ENCODE measurements at regions not wholly inside any gene's neighbourhood (a gene's known extent, or its start where the extent isn't known, plus 50 kb on each side); places are given as distances from the start of the nearest gene placed in this dataset.

DNA sequence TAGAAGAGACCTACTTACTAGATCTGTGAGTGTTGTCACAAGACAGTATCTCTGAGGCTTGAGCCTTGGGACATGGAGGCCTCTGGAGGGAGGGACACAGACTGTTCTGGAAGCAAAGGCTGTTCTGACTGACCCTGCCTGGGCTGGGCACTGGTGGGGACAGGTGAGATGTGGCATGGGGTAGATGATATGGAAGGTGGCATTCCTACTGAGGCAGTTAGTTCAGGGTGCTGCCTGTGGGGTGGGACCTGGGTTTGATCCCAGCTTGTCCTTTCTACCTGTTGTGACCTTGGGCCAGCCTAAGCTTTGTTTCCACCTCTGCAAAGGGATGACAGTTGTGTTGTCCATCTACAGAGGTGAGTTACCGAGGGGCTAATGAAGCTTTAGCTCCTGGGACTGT, 140.2 kb downstream of the C9orf50 start:
- ChIA-PET CTCF (interaction anchor here (1.1 to 4.4 kb wide), 2 partner anchors 17 to 342 kb away, joined by 4 to 16 read pairs; no protein-coding TSS in a partner anchor), POLR2A (no interaction called here)
- Histone ChIP-seq H3K4me2 (ENCODE audit: insufficient read depth, low read length) (no peak overlapping the region), H3K4me3 (replicated peaks in 1 of 3; ENCODE audit: insufficient read depth in 1 of 3, low read depth in 1 of 3, low read length in 3 of 3) (no peak overlapping the region), H3K27me3 (ENCODE audit: control insufficient read depth in 2 of 2, insufficient read depth in 2 of 2, low read length in 2 of 2) (no peaks in the 10 kb centered on the region), H4K20me1 (replicated peaks; ENCODE audit: control insufficient read depth, extremely low read depth, insufficient read depth, low read length) (no peaks in the 10 kb centered on the region), H3K27ac (ENCODE audit: insufficient read depth, low read depth, low read length) (no peak overlapping the region), H3K79me2 (ENCODE audit: control insufficient read depth, insufficient read depth, low read length) (no peaks in the 10 kb centered on the region), H3K9ac (replicated peaks; ENCODE audit: extremely low read depth, insufficient read depth, low read length) (no peak overlapping the region), H2AFZ (ENCODE audit: low read depth, low read length) (no peak overlapping the region), H3K9me1 (replicated peaks; ENCODE audit: control insufficient read depth, extremely low read depth, insufficient read depth, low read length) (no peaks in the 10 kb centered on the region), H3K9me3 (replicated peaks; ENCODE audit: control insufficient read depth, insufficient read depth, low read length) (no peaks in the 10 kb centered on the region), H3K36me3 (ENCODE audit: control insufficient read depth in 2 of 2, extremely low read depth in 1 of 2, insufficient read depth in 2 of 2, low read length in 2 of 2) (no peaks in the 10 kb centered on the region), H3K4me1 (ENCODE audit: control insufficient read depth, extremely low read depth, insufficient read depth, low read length) (peaks cover 25% of the 10 kb centered on the region)
- FAIRE-seq: no peak
- intact Hi-C loops (cut with micrococcal nuclease) (no loop called here), dilution Hi-C loops (cut with MboI; ENCODE audit: extremely low pct_ligation_motif_present, low sequenced_read_pairs) (no loop called here)
- TF ChIP-seq EZH2 (IDR thresholded peaks at IDR 0.05; ENCODE audit: borderline replicate concordance, low read depth, low read length, severe bottlenecking) (no peak), MYC (IDR thresholded peaks at IDR 0.05; ENCODE audit: low read depth, low read length) (no peak), GATA2 (IDR thresholded peaks at IDR 0.05; ENCODE audit: insufficient read depth, insufficient read length, low read depth, low read length) (no peak), JUN (IDR thresholded peaks at IDR 0.05; ENCODE audit: borderline replicate concordance, insufficient read depth, insufficient read length, low read depth) (no peak), POLR2AphosphoS5 (IDR thresholded peaks at IDR 0.05; ENCODE audit: insufficient read depth, low read depth, low read length) (no peak), FOS (IDR thresholded peaks at IDR 0.05; ENCODE audit: borderline replicate concordance, insufficient read depth, low read length) (no peak), POLR2A (IDR thresholded peaks at IDR 0.05; ENCODE audit: low read depth, low read length) (no peak), CTCF (IDR thresholded peaks at IDR 0.05; ENCODE audit: extremely low read depth in 1 of 2, insufficient read depth in 1 of 2, low read depth in 1 of 2, low read length in 2 of 2) (no peak)
- TF ChIP-seq, protein P1, sequence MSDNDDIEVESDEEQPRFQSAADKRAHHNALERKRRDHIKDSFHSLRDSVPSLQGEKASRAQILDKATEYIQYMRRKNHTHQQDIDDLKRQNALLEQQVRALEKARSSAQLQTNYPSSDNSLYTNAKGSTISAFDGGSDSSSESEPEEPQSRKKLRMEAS (IDR thresholded peaks at IDR 0.05; ENCODE audit: insufficient read depth, insufficient read length): no peak
- BruUV-seq (replicated peaks): no TSS peak
- DNase-seq (ENCODE audit: low read depth, low spot score): no peak

Data from endothelial cell of umbilical vein (primary cell).